ENCODE measurements at regions not wholly inside any gene's neighbourhood (a gene's known extent, or its start where the extent isn't known, plus 50 kb on each side); places are given as distances from the start of the nearest gene placed in this dataset.

- H3K27me3 ChIP-seq: no peaks in the 10 kb centered on the region
- TF ChIP-seq CTCF (IDR thresholded peaks at IDR 0.05): no peak
- no peak overlapping the region for H3K9ac ChIP-seq (ENCODE audit: low read depth in 2 of 2, low read length in 2 of 2)
- intact Hi-C loops (cut with DNase I): no loop called here
- no peaks in the 10 kb centered on the region for H3K9me3 ChIP-seq
- H3K36me3 ChIP-seq: no peaks in the 10 kb centered on the region
- DNase-seq: no peak
- H3K4me1 ChIP-seq: no peaks in the 10 kb centered on the region
- H3K27ac ChIP-seq: no peak overlapping the region
- H3K4me3 ChIP-seq: no peak overlapping the region
Measured at GRCh38 chr12:92596383-92596782, 106.4 kb upstream of the PLEKHG7 start.

GRCh38 chr12:92595663-92596062, 107.1 kb upstream of the PLEKHG7 start:
- no peak overlapping the region for H3K4me3 ChIP-seq
- intact Hi-C loops (cut with DNase I): no loop called here
- no peak overlapping the region for H3K27ac ChIP-seq
- no peak overlapping the region for H3K9ac ChIP-seq (ENCODE audit: low read depth in 2 of 2, low read length in 2 of 2)
- TF ChIP-seq CTCF (IDR thresholded peaks at IDR 0.05): no peak
- no peaks in the 10 kb centered on the region for H3K9me3 ChIP-seq
- no peak for DNase-seq
- no peaks in the 10 kb centered on the region for H3K27me3 ChIP-seq
- no peaks in the 10 kb centered on the region for H3K4me1 ChIP-seq
- H3K36me3 ChIP-seq: no peaks in the 10 kb centered on the region

GRCh38 chr12:92593734-92594402, 108.9 kb upstream of the PLEKHG7 start:
- H3K27me3 ChIP-seq: no peaks in the 10 kb centered on the region
- no peaks in the 10 kb centered on the region for H3K4me1 ChIP-seq
- no peaks in the 10 kb centered on the region for H3K36me3 ChIP-seq
- H3K9ac ChIP-seq (ENCODE audit: low read depth in 2 of 2, low read length in 2 of 2): peak overlapping the region in 1 of 2 donors; percentile 21
- no peak for TF ChIP-seq CTCF (IDR thresholded peaks at IDR 0.05)
- H3K9me3 ChIP-seq: no peaks in the 10 kb centered on the region
- intact Hi-C loops (cut with DNase I): no loop called here
- H3K27ac ChIP-seq: no peak overlapping the region
- H3K4me3 ChIP-seq: no peak overlapping the region
- DNase-seq: peak; percentile 19

DNA sequence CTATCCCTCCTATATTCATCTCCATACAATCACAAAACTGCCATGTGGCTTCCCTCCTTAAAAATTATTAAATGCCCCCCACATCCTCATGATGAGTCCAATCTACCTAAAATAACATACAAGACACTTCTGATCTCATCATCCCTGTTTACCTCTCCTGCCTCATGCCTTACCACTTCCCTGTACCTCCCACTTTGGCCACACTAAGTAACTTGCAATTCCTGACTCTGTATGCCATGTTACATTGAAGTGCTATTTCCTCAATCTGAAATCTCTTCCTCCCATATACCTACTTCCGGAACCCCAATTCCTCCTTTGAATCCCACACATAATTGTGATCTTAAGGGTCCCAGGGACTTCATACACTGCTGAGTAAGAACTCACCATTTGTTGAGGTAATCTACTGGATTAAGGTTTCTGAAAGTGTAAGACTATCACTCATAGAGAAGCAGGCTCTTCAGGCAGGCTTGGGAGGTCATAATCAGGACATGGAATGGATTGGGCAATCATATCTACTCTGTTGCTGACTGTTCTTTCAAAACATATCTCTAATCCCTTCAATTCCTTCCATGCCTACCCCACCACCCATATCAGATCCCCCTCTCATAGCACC, 117.6 kb upstream of the PLEKHG7 start:
- H3K9ac ChIP-seq (ENCODE audit: low read depth in 2 of 2, low read length in 2 of 2): no peak overlapping the region
- H3K4me1 ChIP-seq: no peaks in the 10 kb centered on the region
- no peak overlapping the region for H3K27ac ChIP-seq
- H3K9me3 ChIP-seq: no peaks in the 10 kb centered on the region
- DNase-seq: no peak
- no peak for TF ChIP-seq CTCF (IDR thresholded peaks at IDR 0.05)
- H3K27me3 ChIP-seq: no peaks in the 10 kb centered on the region
- intact Hi-C loops (cut with DNase I): no loop called here
- H3K4me3 ChIP-seq: no peak overlapping the region
- no peaks in the 10 kb centered on the region for H3K36me3 ChIP-seq

DNA sequence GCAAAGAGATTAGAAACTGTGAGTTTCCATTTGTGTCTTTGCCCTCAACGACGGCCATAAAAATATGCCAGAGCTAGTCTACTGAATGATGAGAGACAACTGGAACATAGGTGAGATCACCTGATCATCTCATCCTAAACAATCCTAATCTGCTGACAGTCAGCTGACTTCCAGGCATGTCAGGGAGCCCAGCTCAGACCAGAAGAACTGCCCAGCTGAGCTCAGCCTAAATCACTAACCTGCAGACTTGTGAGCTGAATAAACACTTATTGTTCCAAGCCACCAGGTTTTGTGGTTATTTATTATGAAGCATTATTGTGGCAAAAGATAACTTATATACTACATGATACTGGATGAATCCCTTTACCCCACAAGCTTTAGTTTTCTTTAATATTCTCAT, 118.9 kb upstream of the PLEKHG7 start:
- Histone ChIP-seq H3K4me1 (no peaks in the 10 kb centered on the region), H3K27me3 (no peaks in the 10 kb centered on the region), H3K9me3 (no peaks in the 10 kb centered on the region), H3K36me3 (no peaks in the 10 kb centered on the region), H3K4me3 (no peak overlapping the region), H3K9ac (ENCODE audit: low read depth in 2 of 2, low read length in 2 of 2) (no peak overlapping the region), H3K27ac (no peak overlapping the region)
- intact Hi-C loops (cut with DNase I): no loop called here
- TF ChIP-seq CTCF (IDR thresholded peaks at IDR 0.05): no peak
- DNase-seq: no peak

All from colonic mucosa (tissue), 4 donors.